SU-DHL-6 (cell line): ENCODE measurements at regions not wholly inside any gene's neighbourhood (a gene's known extent, or its start where the extent isn't known, plus 50 kb on each side); places are given as distances from the start of the nearest gene placed in this dataset.
A peak's percentile ranks its signal among the peaks of the same experiment; 100 is the strongest.

ENCODE experiments used
- H2AFZ ChIP-seq: fragments of 200-600 bp; sonication (generic); 2 replicates; pipeline ENCODE4 v1.6.1; 2014; ENCODE audit warnings: low read depth, mild to moderate bottlenecking, moderate library complexity, mixed read lengths, antibody characterized with exemption, low read length; ENCODE audit not compliant: severe bottlenecking
- H3F3A ChIP-seq: fragments of 200-600 bp; shearing (Covaris generic); 2 replicates; pipeline ENCODE4 v1.6.0; 2016; ENCODE audit warnings: antibody characterized with exemption, mild to moderate bottlenecking; ENCODE audit not compliant: insufficient read depth
- H3K27ac ChIP-seq: fragments of 200-600 bp; sonication (generic); 2 replicates; pipeline ENCODE4 v1.5.1; 2016; ENCODE audit warnings: low read depth, mild to moderate bottlenecking, low read length, moderate library complexity, mixed read lengths
- H3K27me3 ChIP-seq: fragments of 200-600 bp; sonication (generic), shearing (Covaris generic); 2 replicates; pipeline ENCODE4 v1.6.0; 2014; ENCODE audit warnings: mild to moderate bottlenecking, low read length
- H3K36me3 ChIP-seq: fragments of 200-600 bp; sonication (generic); 2 replicates; pipeline ENCODE4 v1.6.1; 2014; ENCODE audit warnings: mild to moderate bottlenecking, low read length, mixed read lengths
- H3K4me2 ChIP-seq: fragments of 300-600, 200-600 bp; shearing (Covaris generic), sonication (generic); 2 replicates; pipeline ENCODE4 v1.6.0; 2014; ENCODE audit warnings: low read length, low read depth, mild to moderate bottlenecking; ENCODE audit not compliant: poor library complexity, severe bottlenecking
- H3K4me3 ChIP-seq: fragments of 200-600 bp; sonication (generic); 2 replicates; pipeline ENCODE4 v1.5.1; 2014; ENCODE audit warnings: antibody characterized with exemption, low read length, mild to moderate bottlenecking, mixed read lengths; ENCODE audit not compliant: insufficient read depth, poor library complexity, severe bottlenecking
- H3K79me2 ChIP-seq: fragments of 200-600 bp; sonication (generic); 2 replicates; pipeline ENCODE4 v1.6.1; 2014; ENCODE audit warnings: mild to moderate bottlenecking, low read length, moderate library complexity; ENCODE audit not compliant: insufficient read depth
- H3K9ac ChIP-seq: fragments of 200-600 bp; sonication (generic); 2 replicates; pipeline ENCODE4 v1.7.0; 2014; ENCODE audit warnings: mild to moderate bottlenecking, low read length
- H3K9me2 ChIP-seq: fragments of 200-600 bp; sonication (generic); replicated peaks from 2 replicates; pipeline ENCODE4 v1.6.1; 2014; ENCODE audit warnings: low read length; ENCODE audit not compliant: insufficient read depth
- H3K9me3 ChIP-seq: fragments of 200-600 bp; sonication (generic); 2 replicates; pipeline ENCODE4 v1.6.1; 2014; ENCODE audit warnings: low read length, mixed read lengths; ENCODE audit not compliant: insufficient read depth
- H4K20me1 ChIP-seq: fragments of 200-600 bp; sonication (generic); 2 replicates; pipeline ENCODE4 v1.6.1; 2014; ENCODE audit warnings: low read depth, mild to moderate bottlenecking, antibody characterized with exemption, low read length, moderate library complexity, mixed read lengths
- EZH2phosphoT487 ChIP-seq: fragments of 200-600 bp; sonication (generic), shearing (Covaris generic); conservative IDR thresholded peaks from 2 replicates; pipeline ENCODE4 v1.6.1; 2018; ENCODE audit warnings: mild to moderate bottlenecking, antibody characterized with exemption, low read length, moderate library complexity, mixed read lengths
- TF ChIP-seq, protein P1 (sequence below): fragments of 200-600 bp; sonication (generic); IDR thresholded peaks from one replicate; pipeline ENCODE4 v1.5.1; 2017; ENCODE audit warnings: antibody characterized with exemption, mild to moderate bottlenecking, low read length, moderate library complexity; ENCODE audit not compliant: insufficient read depth, poor library complexity, severe bottlenecking

DNA sequence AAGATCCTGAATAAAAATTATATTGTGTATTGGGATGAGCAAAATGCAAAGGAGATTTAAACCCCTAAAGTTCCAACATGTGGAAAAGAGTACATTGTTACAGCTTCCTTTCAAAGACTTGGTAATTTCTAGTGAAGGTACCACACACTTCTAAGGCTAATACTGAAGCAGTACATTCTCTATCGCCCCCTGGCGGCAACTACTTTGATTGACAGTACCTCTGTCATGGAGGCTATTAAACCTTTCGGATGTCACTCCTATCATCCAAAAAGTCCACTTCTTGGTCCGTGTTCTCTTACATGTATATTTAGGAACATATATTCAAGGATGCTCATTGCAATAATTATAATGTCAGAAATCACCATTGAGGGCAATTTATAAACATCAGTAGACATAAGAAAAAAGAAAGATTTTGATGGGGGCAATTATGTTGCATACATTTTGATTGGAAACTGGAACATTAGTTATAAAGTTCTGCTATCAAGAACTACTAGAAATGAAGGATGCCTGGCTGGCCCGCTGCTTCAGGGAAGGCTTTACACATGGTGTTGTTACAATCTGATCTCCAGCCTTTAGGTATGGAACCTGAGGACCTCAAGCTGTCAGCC lies 601.6 kb downstream of the CPS1 start:
- no peaks in the 10 kb centered on the region for H3K27me3 ChIP-seq
- no peaks in the 10 kb centered on the region for H4K20me1 ChIP-seq
- H3K27ac ChIP-seq, result no peak overlapping the region
- no peak overlapping the region for H3K4me3 ChIP-seq
- H3K36me3 ChIP-seq, result no peaks in the 10 kb centered on the region
- no peak overlapping the region for H2AFZ ChIP-seq
- H3K9me2 ChIP-seq, result no peaks in the 10 kb centered on the region
- H3K4me2 ChIP-seq, result no peak overlapping the region
- no peaks in the 10 kb centered on the region for H3F3A ChIP-seq
- TF ChIP-seq, protein P1, sequence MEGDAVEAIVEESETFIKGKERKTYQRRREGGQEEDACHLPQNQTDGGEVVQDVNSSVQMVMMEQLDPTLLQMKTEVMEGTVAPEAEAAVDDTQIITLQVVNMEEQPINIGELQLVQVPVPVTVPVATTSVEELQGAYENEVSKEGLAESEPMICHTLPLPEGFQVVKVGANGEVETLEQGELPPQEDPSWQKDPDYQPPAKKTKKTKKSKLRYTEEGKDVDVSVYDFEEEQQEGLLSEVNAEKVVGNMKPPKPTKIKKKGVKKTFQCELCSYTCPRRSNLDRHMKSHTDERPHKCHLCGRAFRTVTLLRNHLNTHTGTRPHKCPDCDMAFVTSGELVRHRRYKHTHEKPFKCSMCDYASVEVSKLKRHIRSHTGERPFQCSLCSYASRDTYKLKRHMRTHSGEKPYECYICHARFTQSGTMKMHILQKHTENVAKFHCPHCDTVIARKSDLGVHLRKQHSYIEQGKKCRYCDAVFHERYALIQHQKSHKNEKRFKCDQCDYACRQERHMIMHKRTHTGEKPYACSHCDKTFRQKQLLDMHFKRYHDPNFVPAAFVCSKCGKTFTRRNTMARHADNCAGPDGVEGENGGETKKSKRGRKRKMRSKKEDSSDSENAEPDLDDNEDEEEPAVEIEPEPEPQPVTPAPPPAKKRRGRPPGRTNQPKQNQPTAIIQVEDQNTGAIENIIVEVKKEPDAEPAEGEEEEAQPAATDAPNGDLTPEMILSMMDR, result peak; percentile 80
- no peak for TF ChIP-seq EZH2phosphoT487
- H3K9me3 ChIP-seq, result no peaks in the 10 kb centered on the region
- no peaks in the 10 kb centered on the region for H3K79me2 ChIP-seq
- no peak overlapping the region for H3K9ac ChIP-seq

DNA sequence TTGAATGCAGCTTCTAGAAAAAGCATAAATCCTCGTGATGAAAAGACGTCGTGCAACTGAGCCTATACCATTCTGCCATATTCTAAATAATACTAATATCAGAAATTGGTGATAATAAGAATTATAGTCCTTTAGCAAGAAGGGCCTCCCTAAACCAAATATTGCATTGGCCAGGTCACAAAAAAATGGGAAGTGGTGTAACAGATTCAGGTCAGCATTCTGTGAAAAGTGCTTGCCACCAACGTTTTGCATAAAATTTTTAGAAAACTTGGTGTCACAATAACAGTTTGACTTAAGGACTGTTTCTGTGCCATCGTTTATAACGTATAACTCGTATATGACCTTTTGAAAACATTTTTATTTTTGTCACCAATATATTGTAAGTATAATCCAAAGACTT lies 603.6 kb downstream of the CPS1 start:
- Histone ChIP-seq H3K27me3 (no peaks in the 10 kb centered on the region), H2AFZ (no peak overlapping the region), H3K4me3 (no peak overlapping the region), H3K9me3 (no peaks in the 10 kb centered on the region), H3F3A (no peaks in the 10 kb centered on the region), H3K4me2 (no peak overlapping the region), H3K79me2 (no peaks in the 10 kb centered on the region), H3K27ac (no peak overlapping the region), H4K20me1 (no peaks in the 10 kb centered on the region), H3K36me3 (no peaks in the 10 kb centered on the region), H3K9ac (no peak overlapping the region), H3K9me2 (no peaks in the 10 kb centered on the region)
- no peak for TF ChIP-seq EZH2phosphoT487
- TF ChIP-seq, protein P1, result no peak

DNA sequence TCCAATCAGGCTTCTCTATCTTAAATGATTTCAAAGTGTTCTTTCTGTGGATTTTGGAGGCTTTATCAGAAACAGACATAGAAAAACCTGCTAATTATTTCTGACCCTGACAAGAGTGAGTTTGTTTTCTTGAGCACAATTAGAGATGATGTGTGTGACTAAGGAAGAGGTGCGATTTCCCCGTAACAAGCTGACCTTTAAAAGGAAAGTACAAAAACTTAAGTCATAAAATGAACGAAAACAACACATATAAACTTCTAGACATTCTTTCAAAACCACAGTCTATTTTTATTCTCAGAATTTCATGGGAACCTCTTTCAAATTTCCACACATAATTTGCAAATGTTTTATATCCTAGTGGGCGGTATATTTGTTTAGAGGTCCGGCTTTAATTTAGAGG lies 604.8 kb downstream of the CPS1 start:
- H2AFZ ChIP-seq, result no peak overlapping the region
- no peaks in the 10 kb centered on the region for H3K9me3 ChIP-seq
- TF ChIP-seq EZH2phosphoT487, result no peak
- TF ChIP-seq, protein P1, result no peak
- H4K20me1 ChIP-seq, result no peaks in the 10 kb centered on the region
- H3K9me2 ChIP-seq, result no peaks in the 10 kb centered on the region
- H3K79me2 ChIP-seq, result no peaks in the 10 kb centered on the region
- H3K4me3 ChIP-seq, result no peak overlapping the region
- H3K36me3 ChIP-seq, result no peaks in the 10 kb centered on the region
- H3K4me2 ChIP-seq, result no peak overlapping the region
- H3K9ac ChIP-seq, result no peak overlapping the region
- no peaks in the 10 kb centered on the region for H3K27me3 ChIP-seq
- H3F3A ChIP-seq, result no peaks in the 10 kb centered on the region
- H3K27ac ChIP-seq, result no peak overlapping the region
